ENCODE measurements at regions not wholly inside any gene's neighbourhood (a gene's known extent, or its start where the extent isn't known, plus 50 kb on each side); places are given as distances from the start of the nearest gene placed in this dataset.

- no peak for DNase-seq (ENCODE audit: low read depth, low spot score)
Observed at GRCh38 chr1:38225745-38226144, 179.2 kb upstream of the POU3F1 start.

- no peak for DNase-seq (ENCODE audit: low read depth, low spot score)
Observed at GRCh38 chr1:38223391-38223790, 176.8 kb upstream of the POU3F1 start.

GRCh38 chr1:38222891-38223290 is 176.3 kb upstream of the POU3F1 start:
- no peak for DNase-seq (ENCODE audit: low read depth, low spot score)

- DNase-seq (ENCODE audit: low read depth, low spot score), result no peak
Observed at GRCh38 chr1:38221006-38221649, 174.5 kb upstream of the POU3F1 start.

- no peak for DNase-seq (ENCODE audit: low read depth, low spot score)
Observed at GRCh38 chr1:38217316-38217715, 170.7 kb upstream of the POU3F1 start.

GRCh38 chr1:38213646-38214434 is 167.2 kb upstream of the POU3F1 start:
- no peak for DNase-seq (ENCODE audit: low read depth, low spot score)

GRCh38 chr1:38210895-38211177 is 164.2 kb upstream of the POU3F1 start:
- no peak for DNase-seq (ENCODE audit: low read depth, low spot score)

DNA sequence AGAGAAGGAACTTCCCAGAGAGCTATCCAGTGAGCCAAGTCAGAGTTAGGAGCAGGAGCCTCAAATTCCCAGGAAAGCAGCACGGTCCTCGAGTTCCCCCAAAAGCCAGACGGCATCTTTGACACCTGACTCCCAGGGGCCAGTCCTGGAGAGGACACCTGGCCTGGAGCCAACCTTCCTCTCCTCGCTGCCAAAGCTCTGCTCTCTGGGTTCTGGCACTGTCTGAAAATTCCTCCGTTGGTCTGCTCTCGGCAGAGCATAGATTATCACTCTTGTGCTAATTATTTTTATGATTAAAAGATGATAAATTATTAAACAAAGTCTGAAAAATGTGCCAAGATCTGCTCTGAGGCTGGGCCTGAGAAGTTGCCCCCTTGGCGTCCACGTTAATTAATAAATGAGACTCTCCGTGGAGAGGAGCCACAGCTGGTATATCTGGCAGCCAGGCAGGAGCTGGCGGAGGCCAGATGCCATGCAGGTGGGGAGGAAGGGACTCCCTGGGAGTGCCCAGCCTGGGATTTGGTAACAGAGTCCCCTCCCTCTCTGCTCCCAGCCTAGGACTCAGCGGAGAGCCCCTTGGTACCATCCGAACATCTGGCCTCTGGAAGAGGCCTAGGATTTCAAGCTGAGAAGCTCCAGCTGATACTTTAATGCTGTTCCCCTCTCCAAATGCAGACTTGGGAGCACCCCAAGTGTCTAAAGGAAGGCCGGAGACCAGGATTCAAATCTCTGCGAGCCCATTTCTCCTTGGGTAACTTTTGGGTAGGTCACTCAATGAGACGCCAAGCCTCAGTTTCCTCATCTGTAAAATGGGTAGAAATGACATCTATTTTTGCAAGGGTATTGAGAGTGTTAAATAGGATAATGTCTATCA is 163.7 kb upstream of the POU3F1 start:
- DNase-seq (ENCODE audit: low read depth, low spot score), result no peak

DNA sequence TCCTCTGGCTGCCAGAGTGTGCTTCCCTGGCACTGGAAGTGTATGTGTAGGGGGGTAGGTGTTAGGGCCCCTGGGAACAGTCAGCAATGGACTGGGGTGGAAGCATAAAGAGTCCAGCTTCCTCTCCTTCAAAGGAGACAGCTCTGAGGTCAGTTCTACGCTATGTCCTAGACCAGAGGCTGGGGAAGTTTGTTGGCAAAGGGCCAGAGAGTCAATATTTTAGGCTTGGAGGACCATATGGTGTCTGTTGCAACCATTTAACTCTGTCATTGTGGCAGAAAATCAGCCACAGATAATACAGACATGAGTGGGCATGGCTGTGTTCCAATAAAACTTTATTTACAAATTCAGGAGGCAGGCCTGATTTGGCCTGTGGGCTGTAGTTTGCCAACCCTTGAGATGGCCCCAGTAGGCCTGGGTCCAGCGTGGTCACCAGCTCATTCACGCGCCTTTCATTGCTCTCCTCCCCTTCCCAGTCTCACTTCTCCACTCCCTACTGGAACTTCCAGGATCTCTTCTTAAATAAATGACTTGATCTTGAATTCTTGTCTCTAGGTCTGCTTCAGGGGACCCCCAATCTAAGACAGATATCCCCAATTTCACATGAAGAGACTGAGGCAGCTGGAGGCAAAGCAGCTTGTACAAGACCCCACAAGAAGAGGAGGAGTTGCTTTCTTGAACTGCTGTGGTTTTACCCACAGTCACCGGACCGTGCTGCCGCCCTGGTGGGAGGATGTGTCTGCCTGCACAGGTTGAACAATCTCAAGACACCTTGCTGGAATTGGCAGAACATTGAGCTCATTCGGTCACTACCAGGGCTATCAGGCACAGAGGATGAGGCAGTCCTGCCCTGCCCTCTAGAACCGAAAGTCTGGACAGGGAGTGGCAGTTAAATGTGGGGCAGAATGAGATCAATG is 162.4 kb upstream of the POU3F1 start:
- no peak for DNase-seq (ENCODE audit: low read depth, low spot score)

DNA sequence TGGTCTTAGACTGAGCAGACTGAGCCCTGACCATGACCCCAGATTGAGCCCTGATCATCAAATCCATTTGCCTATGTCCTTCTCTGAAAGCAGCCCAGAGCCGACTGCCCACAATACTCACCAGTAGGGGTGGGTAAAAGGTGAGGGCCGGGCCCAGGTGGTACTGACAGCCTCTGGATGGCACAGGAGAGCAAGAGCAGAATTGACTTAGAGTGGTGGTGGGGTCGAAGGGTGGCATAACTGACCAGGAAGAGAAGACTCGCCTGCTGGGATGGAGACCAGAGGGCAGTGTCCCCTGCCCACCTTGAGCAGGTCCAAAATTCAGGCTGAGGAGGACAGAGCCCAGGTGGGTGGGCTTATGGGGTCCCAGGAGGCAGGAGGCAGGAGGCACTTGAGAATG is 161.3 kb upstream of the POU3F1 start:
- DNase-seq (ENCODE audit: low read depth, low spot score), result no peak

DNA sequence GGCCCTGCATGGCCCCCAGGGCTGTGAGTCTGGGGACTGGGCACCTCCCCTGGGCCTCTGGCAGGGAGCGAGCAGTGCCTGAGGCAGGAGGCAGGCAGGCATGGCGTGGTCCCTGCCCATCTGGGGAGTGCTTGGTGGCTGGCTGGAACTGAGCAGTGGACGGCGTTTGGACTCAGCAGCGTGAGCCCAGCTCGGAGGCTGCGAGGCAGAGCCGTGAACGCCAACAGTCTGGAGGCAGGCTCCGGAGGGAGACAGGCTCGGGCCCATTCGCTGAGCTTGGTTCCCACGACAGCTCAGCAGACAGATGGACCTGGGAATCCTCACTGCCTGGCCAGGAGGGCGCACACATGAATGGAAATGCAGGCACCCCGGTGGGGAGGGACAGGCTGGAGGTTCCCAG is 160.7 kb upstream of the POU3F1 start:
- no peak for DNase-seq (ENCODE audit: low read depth, low spot score)

- DNase-seq (ENCODE audit: low read depth, low spot score), result no peak
Observed at GRCh38 chr1:38204698-38205097, 158.1 kb upstream of the POU3F1 start.

GRCh38 chr1:38203441-38203840 is 156.8 kb upstream of the POU3F1 start:
- DNase-seq (ENCODE audit: low read depth, low spot score), result no peak

DNA sequence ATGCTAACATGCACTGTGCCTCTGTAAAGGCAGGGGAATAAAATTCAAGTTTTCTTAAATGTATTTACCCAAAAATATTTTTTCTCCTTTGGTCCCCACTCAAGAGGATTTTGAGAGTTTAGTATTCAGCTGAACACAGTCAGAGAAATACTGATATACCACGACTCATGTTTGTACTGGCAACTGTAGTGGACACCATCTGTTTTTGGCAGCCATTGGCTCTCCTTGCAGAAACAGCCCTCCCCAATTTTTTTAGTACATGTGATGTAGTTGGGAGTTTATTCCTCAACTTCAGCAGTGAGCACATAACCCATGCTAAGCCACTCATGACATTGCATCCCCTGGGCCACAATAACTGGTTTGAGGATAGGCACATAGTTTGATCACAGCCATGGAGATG is 154.8 kb upstream of the POU3F1 start:
- no peak for DNase-seq (ENCODE audit: low read depth, low spot score)

DNA sequence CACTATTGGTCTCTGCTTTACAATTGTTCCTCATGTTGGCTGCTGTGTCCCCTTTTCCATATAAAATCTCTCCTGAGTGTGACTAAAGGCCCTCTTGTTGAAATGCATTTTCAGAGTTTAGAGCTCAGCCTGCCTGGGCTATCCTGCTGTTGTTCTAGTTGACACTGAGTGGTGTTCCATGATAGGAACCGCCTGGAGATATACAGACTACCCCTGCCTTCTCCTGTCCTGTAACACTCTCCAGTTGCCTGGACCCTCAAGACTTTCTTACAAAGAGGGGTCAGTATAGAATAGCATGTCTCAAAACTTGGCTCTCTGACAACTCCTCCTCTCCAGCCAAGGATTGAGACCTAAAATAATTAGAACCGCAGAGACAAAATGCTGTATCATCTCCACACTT is 152.0 kb upstream of the POU3F1 start:
- DNase-seq (ENCODE audit: low read depth, low spot score), result no peak

- DNase-seq (ENCODE audit: low read depth, low spot score), result no peak
Observed at GRCh38 chr1:38198099-38198498, 151.5 kb upstream of the POU3F1 start.

GRCh38 chr1:38197312-38198061 is 150.9 kb upstream of the POU3F1 start:
- no peak for DNase-seq (ENCODE audit: low read depth, low spot score)

GRCh38 chr1:38194472-38194871 is 147.9 kb upstream of the POU3F1 start:
- no peak for DNase-seq (ENCODE audit: low read depth, low spot score)

- DNase-seq (ENCODE audit: low read depth, low spot score), result no peak
Observed at GRCh38 chr1:38193040-38193439, 146.4 kb upstream of the POU3F1 start.

DNA sequence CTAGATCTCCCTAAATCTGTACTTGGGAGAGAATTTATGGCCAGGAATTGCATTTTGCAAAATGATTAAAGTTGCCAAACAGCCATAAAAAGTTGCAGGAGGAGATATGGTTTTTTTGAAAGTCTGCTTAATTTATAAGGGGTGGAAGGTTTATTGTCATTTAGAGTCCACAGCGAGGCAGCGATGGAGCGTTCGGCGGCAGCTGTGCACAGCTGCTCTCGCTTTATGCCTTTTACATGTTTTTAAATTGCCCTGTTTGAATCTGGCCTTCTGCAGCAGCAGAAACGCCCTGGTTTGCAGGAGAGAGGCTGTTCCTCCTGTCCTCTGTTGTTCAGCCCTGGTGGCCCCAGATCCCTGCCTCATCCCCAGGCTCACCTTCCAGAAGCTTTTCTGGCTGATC is 144.9 kb upstream of the POU3F1 start:
- no peak for DNase-seq (ENCODE audit: low read depth, low spot score)

DNA sequence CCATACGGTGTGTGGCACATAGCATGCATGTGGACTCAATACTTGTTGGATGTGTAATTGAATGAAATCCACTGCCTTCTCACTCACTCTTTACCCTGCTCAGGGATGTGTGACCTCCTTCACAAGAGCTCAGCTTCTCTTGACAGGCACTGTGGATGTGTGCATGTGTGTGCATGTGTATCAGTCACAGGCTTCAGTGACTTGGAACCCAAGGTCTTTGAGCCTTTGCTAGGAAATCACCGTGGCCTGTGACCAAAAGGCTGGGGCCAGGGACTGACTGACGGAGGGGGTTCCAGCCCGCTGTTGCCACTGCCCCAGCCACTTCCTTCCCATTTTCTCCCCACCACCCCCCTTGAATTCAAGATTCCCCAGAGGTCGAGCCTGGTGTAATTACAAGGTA is 144.4 kb upstream of the POU3F1 start:
- DNase-seq (ENCODE audit: low read depth, low spot score), result no peak
